ENCODE measurements at regions not wholly inside any gene's neighbourhood (a gene's known extent, or its start where the extent isn't known, plus 50 kb on each side); places are given as distances from the start of the nearest gene placed in this dataset.

- H3K36me3 Mint-ChIP-seq: no peaks in the 10 kb centered on the region
- H3K9me3 Mint-ChIP-seq: peaks cover 2 to 6% of the 10 kb centered on the region in 2 donors
- no peak for DNase-seq
- H3K4me1 ChIP-seq (ENCODE audit: control insufficient read depth, insufficient read depth, low read length): no peaks in the 10 kb centered on the region
- ATAC-seq: no peak
- H3K4me3 Mint-ChIP-seq: no peak overlapping the region
- H3K4me3 ChIP-seq (ENCODE audit: low read length): no peak overlapping the region
- no peaks in the 10 kb centered on the region for H3K4me1 Mint-ChIP-seq
- intact Hi-C loops (cut with micrococcal nuclease): no loop called here
- no peak overlapping the region for H3K27ac ChIP-seq (ENCODE audit: low read length)
- 82% methylated on average over 3 of the region's 3 CpGs for WGBS (ENCODE audit: insufficient coverage)
- no peak overlapping the region for H3K27ac Mint-ChIP-seq
- H3K9me3 ChIP-seq (ENCODE audit: control insufficient read depth, insufficient read depth, low read length): peaks cover 3% of the 10 kb centered on the region
- TF ChIP-seq CTCF (IDR thresholded peaks at IDR 0.05): no peak
- no peaks in the 10 kb centered on the region for H3K36me3 ChIP-seq (ENCODE audit: control insufficient read depth, insufficient read depth, low read length)
- no peaks in the 10 kb centered on the region for H3K27me3 Mint-ChIP-seq (ENCODE audit: low read depth in 2 of 2)
- no peaks in the 10 kb centered on the region for H3K27me3 ChIP-seq (ENCODE audit: control insufficient read depth, insufficient read depth, low read length)
Observed at GRCh38 chr2:103789381-103790095, 1027.7 kb downstream of the TMEM182 start.

- DNase-seq: no peak
- H3K4me3 ChIP-seq (ENCODE audit: low read length): no peak overlapping the region
- H3K27ac ChIP-seq (ENCODE audit: low read length): no peak overlapping the region
- peaks cover 7 to 8% of the 10 kb centered on the region in 2 donors for H3K9me3 Mint-ChIP-seq
- ATAC-seq: no peak
- no peaks in the 10 kb centered on the region for H3K27me3 ChIP-seq (ENCODE audit: control insufficient read depth, insufficient read depth, low read length)
- no peaks in the 10 kb centered on the region for H3K4me1 Mint-ChIP-seq
- H3K27me3 Mint-ChIP-seq (ENCODE audit: low read depth in 2 of 2): no peaks in the 10 kb centered on the region
- peaks cover 6% of the 10 kb centered on the region for H3K36me3 Mint-ChIP-seq
- H3K9me3 ChIP-seq (ENCODE audit: control insufficient read depth, insufficient read depth, low read length): peaks cover 3% of the 10 kb centered on the region
- no peaks in the 10 kb centered on the region for H3K36me3 ChIP-seq (ENCODE audit: control insufficient read depth, insufficient read depth, low read length)
- no peak overlapping the region for H3K27ac Mint-ChIP-seq
- H3K4me1 ChIP-seq (ENCODE audit: control insufficient read depth, insufficient read depth, low read length): no peaks in the 10 kb centered on the region
- 24% methylated on average over 5 of the region's 5 CpGs for WGBS (ENCODE audit: insufficient coverage)
- TF ChIP-seq CTCF (IDR thresholded peaks at IDR 0.05): no peak
- intact Hi-C loops (cut with micrococcal nuclease): no loop called here
- H3K4me3 Mint-ChIP-seq: no peak overlapping the region
Observed at GRCh38 chr2:103792042-103792441, 1030.2 kb downstream of the TMEM182 start.

- TF ChIP-seq CTCF (IDR thresholded peaks at IDR 0.05): no peak
- intact Hi-C loops (cut with micrococcal nuclease): no loop called here
- Histone ChIP-seq H3K4me1 (ENCODE audit: control insufficient read depth, insufficient read depth, low read length) (no peaks in the 10 kb centered on the region), H3K27me3 (ENCODE audit: control insufficient read depth, insufficient read depth, low read length) (no peaks in the 10 kb centered on the region), H3K9me3 (ENCODE audit: control insufficient read depth, insufficient read depth, low read length) (peaks cover 3% of the 10 kb centered on the region), H3K4me3 (ENCODE audit: low read length) (no peak overlapping the region), H3K27ac (ENCODE audit: low read length) (no peak overlapping the region), H3K36me3 (ENCODE audit: control insufficient read depth, insufficient read depth, low read length) (no peaks in the 10 kb centered on the region)
- peaks cover 12% of the 10 kb centered on the region for H3K36me3 Mint-ChIP-seq
- no peak for DNase-seq
- no peak overlapping the region for H3K4me3 Mint-ChIP-seq
- no peak overlapping the region for H3K27ac Mint-ChIP-seq
- H3K27me3 Mint-ChIP-seq (ENCODE audit: low read depth in 2 of 2): no peaks in the 10 kb centered on the region
- H3K9me3 Mint-ChIP-seq: peaks cover 13 to 21% of the 10 kb centered on the region in 2 donors
- H3K4me1 Mint-ChIP-seq: no peaks in the 10 kb centered on the region
- ATAC-seq: no peak
- no CpG with 5 or more reads among the region's 1 CpG for WGBS (ENCODE audit: insufficient coverage)
Observed at GRCh38 chr2:103798291-103798690, 1036.5 kb downstream of the TMEM182 start.

GRCh38 chr2:103804013-103804412 is 1042.2 kb downstream of the TMEM182 start:
- Mint-ChIP-seq H3K4me3 (no peak overlapping the region), H3K27ac (no peak overlapping the region), H3K4me1 (no peaks in the 10 kb centered on the region), H3K9me3 (peaks cover 16 to 18% of the 10 kb centered on the region in 2 donors), H3K36me3 (peaks cover 13% of the 10 kb centered on the region), H3K27me3 (ENCODE audit: low read depth in 2 of 2) (no peaks in the 10 kb centered on the region)
- Histone ChIP-seq H3K4me3 (ENCODE audit: low read length) (no peak overlapping the region), H3K4me1 (ENCODE audit: control insufficient read depth, insufficient read depth, low read length) (no peaks in the 10 kb centered on the region), H3K36me3 (ENCODE audit: control insufficient read depth, insufficient read depth, low read length) (no peaks in the 10 kb centered on the region), H3K9me3 (ENCODE audit: control insufficient read depth, insufficient read depth, low read length) (no peaks in the 10 kb centered on the region), H3K27ac (ENCODE audit: low read length) (no peak overlapping the region), H3K27me3 (ENCODE audit: control insufficient read depth, insufficient read depth, low read length) (no peaks in the 10 kb centered on the region)
- WGBS (ENCODE audit: insufficient coverage): no CpG with 5 or more reads among the region's 1 CpG
- intact Hi-C loops (cut with micrococcal nuclease): no loop called here
- ATAC-seq (no peak), DNase-seq (no peak)
- TF ChIP-seq CTCF (IDR thresholded peaks at IDR 0.05): no peak

Measured in natural killer cell (primary cell).